HL-60 (cell line): ENCODE measurements at regions not wholly inside any gene's neighbourhood (a gene's known extent, or its start where the extent isn't known, plus 50 kb on each side); places are given as distances from the start of the nearest gene placed in this dataset.

Experiments used
- DNase-seq, 2 experiments: peaks; one replicate each; pipeline ENCODE4 v3.0.0-alpha.2; 2010 to 2020; ENCODE audit warnings: low read depth in 1 of 2, low spot score in 1 of 2
- H3K27ac ChIP-seq: fragments of 250-450 bp; sonication (Bioruptor Pico); replicated peaks from 2 replicates; pipeline ENCODE4 v1.5.1; 2020; ENCODE audit warnings: mild to moderate bottlenecking, moderate library complexity
- H3K27me3 ChIP-seq: fragments of 250-450 bp; sonication (Bioruptor Pico); 2 replicates; pipeline ENCODE4 v1.5.1; 2021; ENCODE audit warnings: mild to moderate bottlenecking, moderate library complexity; ENCODE audit not compliant: insufficient read depth, poor library complexity, severe bottlenecking
- H3K4me3 ChIP-seq: replicated peaks from 2 replicates; pipeline ENCODE4 v1.5.1; 2011; ENCODE audit warnings: mild to moderate bottlenecking, control low read depth, low read length; ENCODE audit not compliant: insufficient read depth
- CTCF ChIP-seq: IDR thresholded peaks from one replicate; pipeline ENCODE4 v1.5.1; 2011; ENCODE audit warnings: low read length, control low read depth, inconsistent platforms; ENCODE audit not compliant: insufficient read depth
- GABPA ChIP-seq: IDR thresholded peaks from 2 replicates; pipeline ENCODE4 v1.6.1; 2012; ENCODE audit warnings: low read depth
- POLR2AphosphoS5 ChIP-seq: IDR thresholded peaks from 2 replicates; pipeline ENCODE4 v1.6.1; 2012; ENCODE audit warnings: low read depth
- REST ChIP-seq: IDR thresholded peaks from 2 replicates; pipeline ENCODE4 v1.6.1; 2012; ENCODE audit warnings: low read depth; ENCODE audit not compliant: insufficient replicate concordance
- SPI1 ChIP-seq: IDR thresholded peaks from 2 replicates; pipeline ENCODE4 v1.6.1; 2012; ENCODE audit warnings: low read depth, mild to moderate bottlenecking, borderline replicate concordance

DNA sequence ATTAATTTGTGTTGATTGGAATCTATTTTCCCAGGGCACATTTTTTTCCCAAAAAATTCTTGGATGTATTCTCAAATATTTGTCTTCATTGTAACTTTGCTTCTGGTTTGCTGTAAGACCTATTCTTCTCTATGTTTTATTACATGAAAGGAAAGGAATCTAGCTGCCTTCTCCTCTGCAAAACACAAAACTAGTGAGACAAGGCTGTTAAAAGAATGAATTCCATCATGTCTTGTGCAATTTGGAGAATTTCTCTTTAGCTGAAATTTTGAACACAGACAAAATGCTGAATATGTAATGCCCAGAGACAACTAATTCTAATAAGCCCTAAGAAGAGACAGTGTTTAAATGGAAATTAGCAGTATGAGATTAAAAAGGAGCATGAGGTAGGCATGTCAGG is 275.9 kb downstream of the CDH20 start:
- H3K27ac ChIP-seq = no peak overlapping the region
- no peak for DNase-seq
- H3K4me3 ChIP-seq = no peak overlapping the region
- H3K27me3 ChIP-seq = peaks cover 7% of the 10 kb centered on the region
- TF ChIP-seq POLR2AphosphoS5 (no peak), SPI1 (no peak), CTCF (no peak), GABPA (no peak), REST (no peak)

GRCh38 chr18:61608316-61608715 is 275.1 kb downstream of the CDH20 start:
- TF ChIP-seq CTCF (no peak), GABPA (no peak), REST (no peak), POLR2AphosphoS5 (no peak), SPI1 (no peak)
- H3K27me3 ChIP-seq = peaks cover 7% of the 10 kb centered on the region
- H3K27ac ChIP-seq = no peak overlapping the region
- no peak overlapping the region for H3K4me3 ChIP-seq
- DNase-seq = no peak

- H3K27ac ChIP-seq = no peak overlapping the region
- DNase-seq = no peak
- H3K27me3 ChIP-seq = peaks cover 7% of the 10 kb centered on the region
- no peak overlapping the region for H3K4me3 ChIP-seq
- TF ChIP-seq GABPA (no peak), SPI1 (no peak), REST (no peak), CTCF (no peak), POLR2AphosphoS5 (no peak)
Measured at GRCh38 chr18:61607867-61608266, 274.6 kb downstream of the CDH20 start.
